Sigmoid colon (tissue), 4 donors: ENCODE measurements at regions not wholly inside any gene's neighbourhood (a gene's known extent, or its start where the extent isn't known, plus 50 kb on each side); places are given as distances from the start of the nearest gene placed in this dataset.

Experiments
- EP300 ChIP-seq, 4 donors: sonication (generic); formaldehyde crosslinking; IDR thresholded peaks; one replicate each; pipeline ENCODE4 v1.6.1; 2017; ENCODE audit warnings: antibody characterized with exemption in 4 of 4
- POLR2A ChIP-seq, 2 donors: fragments of 450-650 bp; IDR thresholded peaks; one replicate each; pipeline ENCODE4 v1.6.1; 2016; ENCODE audit warnings: antibody characterized with exemption in 2 of 2, mild to moderate bottlenecking in 2 of 2, moderate library complexity in 2 of 2
- TF ChIP-seq, protein P1 (sequence below), 4 experiments: fragments of 450-650 bp in 3 of 4; fragments of 200-600 bp in 1 of 4; IDR thresholded peaks; one replicate each; pipeline ENCODE4 v1.5.1; 2016 to 2019; ENCODE audit warnings: antibody characterized with exemption in 4 of 4, mild to moderate bottlenecking in 3 of 4, moderate library complexity in 2 of 4

DNA sequence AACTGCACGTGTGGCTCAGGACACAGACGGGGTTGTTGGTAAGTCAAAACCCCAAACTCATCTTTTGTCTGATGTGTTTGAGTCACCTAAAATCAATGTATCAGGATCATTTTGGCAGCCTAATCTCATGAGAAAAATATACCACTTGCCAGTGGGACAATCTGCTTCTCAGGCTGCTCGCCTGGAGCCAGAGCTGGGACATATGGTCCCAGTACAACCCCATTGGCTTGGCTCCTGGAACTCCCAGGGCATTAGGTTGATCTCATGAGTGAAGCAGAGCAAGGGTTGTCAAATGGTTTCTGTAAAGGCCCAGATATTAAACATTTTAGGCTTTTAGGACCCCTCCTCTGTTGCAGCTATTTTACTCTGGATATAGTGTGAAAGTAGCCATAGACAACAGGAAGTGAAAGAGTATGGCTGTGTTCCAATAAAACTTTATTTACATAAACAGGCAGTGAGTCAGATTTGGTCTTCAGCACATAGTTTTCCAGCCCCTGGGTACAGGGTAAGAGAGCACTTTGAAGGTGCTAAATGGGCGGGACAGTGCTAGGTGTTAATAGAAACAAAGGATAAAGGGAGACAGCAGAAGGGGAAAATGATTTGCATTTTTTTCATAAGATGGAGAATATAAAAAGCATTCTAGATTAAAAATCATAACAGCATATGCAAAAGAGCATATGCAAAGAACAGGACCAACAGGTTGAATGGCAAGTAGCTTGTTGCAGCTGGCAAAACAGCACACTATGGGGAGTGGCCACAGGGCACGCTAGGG is 290.8 kb downstream of the KCNS3 start:
- TF ChIP-seq EP300 (IDR thresholded peaks at IDR 0.05) (no peak), POLR2A (IDR thresholded peaks at IDR 0.05) (no peak)
- TF ChIP-seq, protein P1, sequence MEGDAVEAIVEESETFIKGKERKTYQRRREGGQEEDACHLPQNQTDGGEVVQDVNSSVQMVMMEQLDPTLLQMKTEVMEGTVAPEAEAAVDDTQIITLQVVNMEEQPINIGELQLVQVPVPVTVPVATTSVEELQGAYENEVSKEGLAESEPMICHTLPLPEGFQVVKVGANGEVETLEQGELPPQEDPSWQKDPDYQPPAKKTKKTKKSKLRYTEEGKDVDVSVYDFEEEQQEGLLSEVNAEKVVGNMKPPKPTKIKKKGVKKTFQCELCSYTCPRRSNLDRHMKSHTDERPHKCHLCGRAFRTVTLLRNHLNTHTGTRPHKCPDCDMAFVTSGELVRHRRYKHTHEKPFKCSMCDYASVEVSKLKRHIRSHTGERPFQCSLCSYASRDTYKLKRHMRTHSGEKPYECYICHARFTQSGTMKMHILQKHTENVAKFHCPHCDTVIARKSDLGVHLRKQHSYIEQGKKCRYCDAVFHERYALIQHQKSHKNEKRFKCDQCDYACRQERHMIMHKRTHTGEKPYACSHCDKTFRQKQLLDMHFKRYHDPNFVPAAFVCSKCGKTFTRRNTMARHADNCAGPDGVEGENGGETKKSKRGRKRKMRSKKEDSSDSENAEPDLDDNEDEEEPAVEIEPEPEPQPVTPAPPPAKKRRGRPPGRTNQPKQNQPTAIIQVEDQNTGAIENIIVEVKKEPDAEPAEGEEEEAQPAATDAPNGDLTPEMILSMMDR (IDR thresholded peaks at IDR 0.05) = no peak
